Stimulated activated CD8-positive, alpha-beta memory T cell treated with anti-CD3 and anti-CD28 coated beads, Interleukin-12 subunit alpha, Interleukin-12 subunit beta, amount 100 ng/mL, for 1 hour (primary cell): ENCODE measurements at regions not wholly inside any gene's neighbourhood (a gene's known extent, or its start where the extent isn't known, plus 50 kb on each side); places are given as distances from the start of the nearest gene placed in this dataset.
"Not testable (repeated sequence)": the region's sequence is repeated elsewhere in the genome, so short reads cannot be mapped to it uniquely, and the experiment has no call there.

ENCODE experiments used
- DNase-seq: peaks from one replicate; pipeline ENCODE4 v3.0.0-alpha.2; 2020; ENCODE audit warnings: low read depth

DNA sequence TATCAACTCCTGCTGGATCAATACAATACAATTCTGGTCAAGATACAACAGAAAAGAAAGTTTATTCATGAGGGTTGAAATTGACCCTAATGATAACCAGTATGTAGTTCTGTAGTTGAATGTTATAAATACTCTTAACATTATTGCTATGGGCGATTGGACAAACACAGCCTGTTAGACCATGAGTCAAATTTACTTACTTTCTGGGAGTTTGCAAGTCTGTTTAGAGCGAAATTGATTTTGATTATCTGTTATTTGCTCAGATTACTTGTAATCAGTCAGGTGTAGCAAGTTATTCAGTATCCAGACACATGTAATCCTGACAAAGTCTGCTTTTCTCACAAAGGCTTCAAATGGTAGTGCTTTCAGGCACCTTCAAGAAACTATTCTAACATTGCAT, 216.6 kb upstream of the B3GALT2 start:
- DNase-seq = no peak

- no peak for DNase-seq
These were observed 215.6 kb upstream of the B3GALT2 start for GRCh38 chr1:193402037-193402436.

GRCh38 chr1:193394336-193394735, 207.9 kb upstream of the B3GALT2 start:
- no peak for DNase-seq

DNA sequence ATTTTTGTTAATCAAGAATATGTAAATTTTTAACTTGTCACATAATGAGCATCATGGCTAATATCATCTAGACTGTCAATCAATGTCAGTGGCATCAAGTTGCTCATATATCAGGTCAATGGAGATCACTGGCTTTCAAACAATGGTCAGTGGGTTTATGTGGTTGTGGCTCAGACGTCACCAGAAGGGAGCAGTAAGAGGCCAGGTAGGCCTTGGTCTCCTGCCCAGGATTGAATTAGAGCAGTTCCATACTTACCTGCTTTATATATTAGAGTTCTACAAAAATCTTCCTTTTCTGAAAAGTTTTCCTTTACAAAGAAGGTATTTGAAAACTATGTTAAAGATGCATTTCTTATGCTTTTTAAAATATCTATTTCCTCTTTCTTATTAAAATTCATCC, 206.3 kb upstream of the B3GALT2 start:
- DNase-seq = no peak

- DNase-seq = no peak
These were observed 202.3 kb upstream of the B3GALT2 start for GRCh38 chr1:193388683-193389082.

GRCh38 chr1:193388165-193388564, 201.8 kb upstream of the B3GALT2 start:
- no peak for DNase-seq

GRCh38 chr1:193387406-193387805, 201.0 kb upstream of the B3GALT2 start:
- no peak for DNase-seq

GRCh38 chr1:193378451-193378850, 192.0 kb upstream of the B3GALT2 start:
- DNase-seq = not testable (repeated sequence)

- DNase-seq = no peak
These were observed 191.1 kb upstream of the B3GALT2 start for GRCh38 chr1:193377472-193377871.

GRCh38 chr1:193372553-193372952, 186.1 kb upstream of the B3GALT2 start:
- DNase-seq = no peak

DNA sequence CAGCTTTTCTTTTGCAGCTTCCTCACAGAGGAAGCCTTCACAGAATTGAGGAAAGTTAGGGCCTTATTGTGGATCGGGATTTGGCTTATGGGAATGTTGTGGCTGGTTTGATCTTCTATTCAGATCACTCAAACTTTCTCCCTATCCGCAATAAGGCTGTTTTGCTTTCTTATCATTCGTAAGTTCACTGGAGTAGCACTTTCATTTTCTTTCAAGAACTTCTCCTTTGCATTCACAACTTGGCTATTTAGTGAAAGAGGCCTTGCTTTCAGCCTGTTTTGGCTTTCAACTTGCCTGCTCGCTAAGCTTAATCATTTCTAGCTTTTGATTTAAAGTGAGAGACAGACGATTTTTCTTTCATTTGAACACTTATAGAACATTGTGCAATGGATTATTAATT, 181.9 kb upstream of the B3GALT2 start:
- no peak for DNase-seq

GRCh38 chr1:193367863-193368262, 181.4 kb upstream of the B3GALT2 start:
- DNase-seq = no peak

- DNase-seq = no peak
These were observed 180.5 kb upstream of the B3GALT2 start for GRCh38 chr1:193366764-193367507.

DNA sequence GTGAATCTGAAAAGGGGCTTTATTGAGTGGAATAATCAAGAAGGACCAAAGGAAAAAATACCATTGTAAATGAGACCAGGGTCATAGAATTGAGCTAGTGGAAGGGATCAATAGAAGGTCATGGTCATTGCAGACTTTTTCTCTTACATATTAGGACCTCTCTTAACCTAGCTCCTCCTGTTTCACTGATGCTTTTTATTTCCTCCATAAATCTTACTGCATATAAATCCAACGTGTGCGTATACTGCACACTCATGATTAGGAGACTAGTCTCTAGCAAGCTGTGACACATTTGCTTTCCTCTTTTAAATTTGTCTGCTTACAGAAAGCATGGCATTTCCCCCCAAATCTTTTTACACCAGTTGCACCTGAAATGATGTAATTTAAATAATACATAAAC, 179.6 kb upstream of the B3GALT2 start:
- no peak for DNase-seq

DNA sequence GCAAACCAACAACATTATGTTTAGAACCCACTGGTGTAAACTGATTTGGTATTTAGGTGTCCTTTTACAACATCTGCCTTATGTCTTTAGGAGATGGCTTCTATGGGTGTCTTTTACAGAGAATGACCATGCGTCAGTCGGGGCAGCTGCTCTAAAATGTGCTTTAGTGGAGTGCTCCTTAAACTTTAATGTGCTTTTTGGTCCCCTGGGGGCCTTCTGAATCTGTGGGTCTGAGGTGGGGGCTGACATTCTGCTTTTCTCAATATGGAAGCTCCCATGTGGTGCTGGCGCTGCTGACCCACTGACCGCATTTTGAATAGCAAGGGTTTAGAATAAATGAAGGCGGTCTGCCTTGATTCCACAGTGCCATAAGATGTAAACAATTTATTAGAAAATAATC, 173.2 kb upstream of the B3GALT2 start:
- DNase-seq = no peak

- no peak for DNase-seq
These were observed 172.0 kb upstream of the B3GALT2 start for GRCh38 chr1:193358419-193358818.

GRCh38 chr1:193356249-193356648, 169.8 kb upstream of the B3GALT2 start:
- no peak for DNase-seq

DNA sequence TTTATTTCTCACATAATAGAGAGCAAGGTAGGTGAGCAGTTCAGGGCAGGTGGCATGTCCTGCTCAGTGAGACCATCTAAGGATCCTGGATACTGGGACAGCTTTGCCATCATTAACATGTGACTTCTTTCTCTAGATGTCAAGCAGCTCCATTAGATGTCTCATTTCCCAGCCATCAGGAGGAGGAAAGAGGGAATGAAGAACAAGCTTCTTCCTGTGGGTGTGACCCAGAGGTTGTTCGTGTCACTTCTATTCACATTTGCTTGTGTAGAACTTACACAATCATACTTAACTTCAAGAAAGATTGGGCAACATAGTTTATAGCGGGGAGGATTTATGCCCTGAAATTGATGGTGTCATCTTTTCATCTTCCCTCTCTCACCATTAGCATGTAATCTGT, 169.2 kb upstream of the B3GALT2 start:
- no peak for DNase-seq

- DNase-seq = no peak
These were observed 168.8 kb upstream of the B3GALT2 start for GRCh38 chr1:193355178-193355577.

- no peak for DNase-seq
These were observed 162.5 kb upstream of the B3GALT2 start for GRCh38 chr1:193348769-193349535.

- DNase-seq = no peak
These were observed 161.8 kb upstream of the B3GALT2 start for GRCh38 chr1:193348091-193348768.

DNA sequence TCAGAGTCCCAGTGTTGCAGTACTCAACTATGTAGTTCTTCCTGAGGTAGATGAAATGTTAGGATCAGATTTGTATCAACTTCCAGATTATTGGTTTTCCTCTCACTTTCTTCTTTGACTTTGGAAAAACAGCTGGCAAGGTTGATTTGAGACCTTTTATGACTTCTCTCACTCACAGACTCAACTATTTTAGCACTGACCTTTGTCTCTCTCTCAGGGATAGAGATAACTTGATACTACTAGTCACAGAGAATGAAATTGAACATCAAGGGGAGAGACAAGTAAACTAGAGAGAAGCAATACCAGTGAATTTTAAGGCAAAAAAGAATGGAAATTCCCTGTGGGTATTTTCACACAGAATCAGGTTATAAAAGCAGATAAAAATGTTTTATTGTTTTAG, 159.7 kb upstream of the B3GALT2 start:
- DNase-seq = no peak

- no peak for DNase-seq
These were observed 156.4 kb upstream of the B3GALT2 start for GRCh38 chr1:193342811-193343210.
